ENCODE measurements at regions not wholly inside any gene's neighbourhood (a gene's known extent, or its start where the extent isn't known, plus 50 kb on each side); places are given as distances from the start of the nearest gene placed in this dataset.

DNA sequence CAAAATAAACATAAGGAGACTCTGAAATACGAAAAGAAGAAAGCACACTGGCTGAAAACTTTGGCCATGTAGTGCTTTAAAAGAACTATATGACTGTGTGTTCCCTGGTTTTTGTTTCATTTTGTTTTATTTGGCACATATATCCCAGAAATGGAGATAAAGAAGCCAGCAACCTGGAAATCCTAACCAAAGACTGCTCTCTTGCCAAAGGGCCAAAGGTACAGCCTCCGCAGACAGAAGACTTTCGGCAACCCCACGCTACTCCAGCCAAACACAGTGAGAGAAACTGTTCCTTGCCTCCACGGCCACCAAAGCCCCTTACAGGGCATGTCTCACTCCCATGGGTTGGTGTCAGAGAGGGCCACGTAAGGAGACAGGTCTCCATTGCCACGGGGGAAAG is 381.2 kb upstream of the NETO1 start:
- CTCF ChIA-PET: no interaction called here
- no peaks in the 10 kb centered on the region for H3K9me2 ChIP-seq (ENCODE audit: insufficient read depth)
- TF ChIP-seq EZH2 (IDR thresholded peaks at IDR 0.05) (no peak), YY1 (IDR thresholded peaks at IDR 0.05; ENCODE audit: extremely low read depth, insufficient replicate concordance, low read depth, low read length) (no peak), JUND (IDR thresholded peaks at IDR 0.05) (no peak), EZH2phosphoT487 (IDR thresholded peaks at IDR 0.05; ENCODE audit: borderline replicate concordance) (no peak)

DNA sequence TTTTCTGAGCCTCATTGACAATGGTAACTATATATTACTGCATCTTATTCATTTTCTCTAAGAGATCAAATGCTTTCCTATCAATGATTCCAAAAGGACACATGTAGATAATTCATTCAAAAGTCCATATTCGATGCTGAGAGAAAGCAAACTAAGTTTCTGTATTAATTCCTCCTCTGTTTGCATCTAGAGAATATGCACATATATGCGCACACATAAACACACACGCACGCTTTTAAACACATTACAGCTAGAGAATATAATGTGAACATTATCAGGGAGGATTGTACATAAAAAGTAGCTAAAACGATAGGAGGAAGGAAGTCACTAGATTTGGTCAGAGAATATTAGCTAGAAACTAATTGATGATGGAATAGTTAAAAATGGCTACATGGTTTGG is 379.0 kb upstream of the NETO1 start:
- no peak overlapping the region for H3K4me3 ChIP-seq (replicated peaks in 1 of 2; ENCODE audit: low read depth in 1 of 2, low read length in 2 of 2)
- BruUV-seq (replicated peaks): no TSS peak
- no peak overlapping the region for H3K4me2 ChIP-seq (ENCODE audit: low read length)
- intact Hi-C loops (cut with micrococcal nuclease): no loop called here
- H3K79me2 ChIP-seq (ENCODE audit: insufficient read depth, low read length): no peaks in the 10 kb centered on the region
- H4K20me1 ChIP-seq (ENCODE audit: insufficient read depth): no peaks in the 10 kb centered on the region
- DNase-seq (ENCODE audit: low read depth, low spot score): no peak
- ChIA-PET CTCF (no interaction called here), POLR2A (no interaction called here), RAD21 (ENCODE audit: low non-redundant PET in 1 of 2, low total read pairs in 2 of 2, uncharacterized antibody in 2 of 2, unreplicated experiment in 2 of 2) (no interaction called here)
- H3K4me1 ChIP-seq (ENCODE audit: control insufficient read depth in 1 of 2, insufficient read depth in 2 of 2, low read length in 2 of 2): no peaks in the 10 kb centered on the region
- no peaks in the 10 kb centered on the region for H3K36me3 ChIP-seq (ENCODE audit: control insufficient read depth in 1 of 2, insufficient read depth in 2 of 2, low read length in 2 of 2)
- ATAC-seq: no peak
- H3K27me3 ChIP-seq (ENCODE audit: insufficient read depth, low read length): no peaks in the 10 kb centered on the region
- H3K9ac ChIP-seq (ENCODE audit: low read length): no peak overlapping the region
- H2AFZ ChIP-seq (ENCODE audit: low read depth, low read length, poor library complexity, severe bottlenecking): no peak overlapping the region
- no peak overlapping the region for H3K27ac ChIP-seq (ENCODE audit: low read depth, low read length)
- H3K9me2 ChIP-seq (ENCODE audit: insufficient read depth): no peaks in the 10 kb centered on the region
- H3K9me3 ChIP-seq (ENCODE audit: control insufficient read depth in 1 of 2, insufficient read depth in 1 of 2, low read depth in 1 of 2, low read length in 2 of 2): peaks cover 5 to 20% of the 10 kb centered on the region in 2 experiments; a peak in 2 of 4 replicates
- no peak for TF ChIP-seq EZH2phosphoT487 (IDR thresholded peaks at IDR 0.05; ENCODE audit: borderline replicate concordance)
- TF ChIP-seq, protein P1, sequence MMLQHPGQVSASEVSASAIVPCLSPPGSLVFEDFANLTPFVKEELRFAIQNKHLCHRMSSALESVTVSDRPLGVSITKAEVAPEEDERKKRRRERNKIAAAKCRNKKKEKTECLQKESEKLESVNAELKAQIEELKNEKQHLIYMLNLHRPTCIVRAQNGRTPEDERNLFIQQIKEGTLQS (IDR thresholded peaks at IDR 0.05): no peak
- TF ChIP-seq, protein P2, sequence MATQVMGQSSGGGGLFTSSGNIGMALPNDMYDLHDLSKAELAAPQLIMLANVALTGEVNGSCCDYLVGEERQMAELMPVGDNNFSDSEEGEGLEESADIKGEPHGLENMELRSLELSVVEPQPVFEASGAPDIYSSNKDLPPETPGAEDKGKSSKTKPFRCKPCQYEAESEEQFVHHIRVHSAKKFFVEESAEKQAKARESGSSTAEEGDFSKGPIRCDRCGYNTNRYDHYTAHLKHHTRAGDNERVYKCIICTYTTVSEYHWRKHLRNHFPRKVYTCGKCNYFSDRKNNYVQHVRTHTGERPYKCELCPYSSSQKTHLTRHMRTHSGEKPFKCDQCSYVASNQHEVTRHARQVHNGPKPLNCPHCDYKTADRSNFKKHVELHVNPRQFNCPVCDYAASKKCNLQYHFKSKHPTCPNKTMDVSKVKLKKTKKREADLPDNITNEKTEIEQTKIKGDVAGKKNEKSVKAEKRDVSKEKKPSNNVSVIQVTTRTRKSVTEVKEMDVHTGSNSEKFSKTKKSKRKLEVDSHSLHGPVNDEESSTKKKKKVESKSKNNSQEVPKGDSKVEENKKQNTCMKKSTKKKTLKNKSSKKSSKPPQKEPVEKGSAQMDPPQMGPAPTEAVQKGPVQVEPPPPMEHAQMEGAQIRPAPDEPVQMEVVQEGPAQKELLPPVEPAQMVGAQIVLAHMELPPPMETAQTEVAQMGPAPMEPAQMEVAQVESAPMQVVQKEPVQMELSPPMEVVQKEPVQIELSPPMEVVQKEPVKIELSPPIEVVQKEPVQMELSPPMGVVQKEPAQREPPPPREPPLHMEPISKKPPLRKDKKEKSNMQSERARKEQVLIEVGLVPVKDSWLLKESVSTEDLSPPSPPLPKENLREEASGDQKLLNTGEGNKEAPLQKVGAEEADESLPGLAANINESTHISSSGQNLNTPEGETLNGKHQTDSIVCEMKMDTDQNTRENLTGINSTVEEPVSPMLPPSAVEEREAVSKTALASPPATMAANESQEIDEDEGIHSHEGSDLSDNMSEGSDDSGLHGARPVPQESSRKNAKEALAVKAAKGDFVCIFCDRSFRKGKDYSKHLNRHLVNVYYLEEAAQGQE (IDR thresholded peaks at IDR 0.05; ENCODE audit: low read depth): no peak
- TF ChIP-seq, protein P3, sequence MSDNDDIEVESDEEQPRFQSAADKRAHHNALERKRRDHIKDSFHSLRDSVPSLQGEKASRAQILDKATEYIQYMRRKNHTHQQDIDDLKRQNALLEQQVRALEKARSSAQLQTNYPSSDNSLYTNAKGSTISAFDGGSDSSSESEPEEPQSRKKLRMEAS (IDR thresholded peaks at IDR 0.05): no peak
- TF ChIP-seq, protein P4, sequence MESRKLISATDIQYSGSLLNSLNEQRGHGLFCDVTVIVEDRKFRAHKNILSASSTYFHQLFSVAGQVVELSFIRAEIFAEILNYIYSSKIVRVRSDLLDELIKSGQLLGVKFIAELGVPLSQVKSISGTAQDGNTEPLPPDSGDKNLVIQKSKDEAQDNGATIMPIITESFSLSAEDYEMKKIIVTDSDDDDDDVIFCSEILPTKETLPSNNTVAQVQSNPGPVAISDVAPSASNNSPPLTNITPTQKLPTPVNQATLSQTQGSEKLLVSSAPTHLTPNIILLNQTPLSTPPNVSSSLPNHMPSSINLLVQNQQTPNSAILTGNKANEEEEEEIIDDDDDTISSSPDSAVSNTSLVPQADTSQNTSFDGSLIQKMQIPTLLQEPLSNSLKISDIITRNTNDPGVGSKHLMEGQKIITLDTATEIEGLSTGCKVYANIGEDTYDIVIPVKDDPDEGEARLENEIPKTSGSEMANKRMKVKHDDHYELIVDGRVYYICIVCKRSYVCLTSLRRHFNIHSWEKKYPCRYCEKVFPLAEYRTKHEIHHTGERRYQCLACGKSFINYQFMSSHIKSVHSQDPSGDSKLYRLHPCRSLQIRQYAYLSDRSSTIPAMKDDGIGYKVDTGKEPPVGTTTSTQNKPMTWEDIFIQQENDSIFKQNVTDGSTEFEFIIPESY (IDR thresholded peaks at IDR 0.05; ENCODE audit: extremely low read depth, insufficient replicate concordance, low read length): no peak
- TF ChIP-seq SRF (IDR thresholded peaks at IDR 0.05; ENCODE audit: low read depth): no peak
- no peak for TF ChIP-seq JUND (IDR thresholded peaks at IDR 0.05)
- TF ChIP-seq ELF1 (IDR thresholded peaks at IDR 0.05; ENCODE audit: borderline replicate concordance, low read depth): no peak
- no peak for TF ChIP-seq ZFX (IDR thresholded peaks at IDR 0.05)
- TF ChIP-seq FOSL1 (IDR thresholded peaks at IDR 0.05; ENCODE audit: low read depth): no peak
- TF ChIP-seq SP1 (IDR thresholded peaks at IDR 0.05; ENCODE audit: low read depth): no peak
- no peak for TF ChIP-seq POLR2A (IDR thresholded peaks at IDR 0.05; ENCODE audit: borderline replicate concordance, extremely low read depth, insufficient read depth, insufficient read length)
- no peak for TF ChIP-seq EGR1 (IDR thresholded peaks at IDR 0.05; ENCODE audit: low read depth)
- no peak for TF ChIP-seq ZNF274 (IDR thresholded peaks at IDR 0.05; ENCODE audit: low read depth, low read length)
- no peak for TF ChIP-seq CBX3 (IDR thresholded peaks at IDR 0.05; ENCODE audit: low read depth)
- no peak for TF ChIP-seq CEBPB (IDR thresholded peaks at IDR 0.05; ENCODE audit: low read depth)

More for the DNA sequence above, 381.2 kb upstream of the NETO1 start:
- H2AFZ ChIP-seq (ENCODE audit: low read depth, low read length, poor library complexity, severe bottlenecking): no peak overlapping the region
- H3K4me2 ChIP-seq (ENCODE audit: low read length): no peak overlapping the region
- DNase-seq (ENCODE audit: low read depth, low spot score) (no peak), ATAC-seq (no peak)
- H3K9me3 ChIP-seq (ENCODE audit: control insufficient read depth in 1 of 2, insufficient read depth in 1 of 2, low read depth in 1 of 2, low read length in 2 of 2): peaks cover 5 to 24% of the 10 kb centered on the region in 2 experiments; a peak in 3 of 4 replicates
- BruUV-seq (replicated peaks): no TSS peak
- POLR2A ChIA-PET: no interaction called here
- no peaks in the 10 kb centered on the region for H3K27me3 ChIP-seq (ENCODE audit: insufficient read depth, low read length)
- no peak overlapping the region for H3K9ac ChIP-seq (ENCODE audit: low read length)
- intact Hi-C loops (cut with micrococcal nuclease): no loop called here
- H3K4me3 ChIP-seq (replicated peaks in 1 of 2; ENCODE audit: low read depth in 1 of 2, low read length in 2 of 2): no peak overlapping the region
- RAD21 ChIA-PET (ENCODE audit: low non-redundant PET in 1 of 2, low total read pairs in 2 of 2, uncharacterized antibody in 2 of 2, unreplicated experiment in 2 of 2): no interaction called here
- no peaks in the 10 kb centered on the region for H4K20me1 ChIP-seq (ENCODE audit: insufficient read depth)
- no peak overlapping the region for H3K27ac ChIP-seq (ENCODE audit: low read depth, low read length)
- H3K4me1 ChIP-seq (ENCODE audit: control insufficient read depth in 1 of 2, insufficient read depth in 2 of 2, low read length in 2 of 2): no peaks in the 10 kb centered on the region
- no peaks in the 10 kb centered on the region for H3K79me2 ChIP-seq (ENCODE audit: insufficient read depth, low read length)
- no peaks in the 10 kb centered on the region for H3K36me3 ChIP-seq (ENCODE audit: control insufficient read depth in 1 of 2, insufficient read depth in 2 of 2, low read length in 2 of 2)
